ENCODE measurements at regions not wholly inside any gene's neighbourhood (a gene's known extent, or its start where the extent isn't known, plus 50 kb on each side); places are given as distances from the start of the nearest gene placed in this dataset.

DNA sequence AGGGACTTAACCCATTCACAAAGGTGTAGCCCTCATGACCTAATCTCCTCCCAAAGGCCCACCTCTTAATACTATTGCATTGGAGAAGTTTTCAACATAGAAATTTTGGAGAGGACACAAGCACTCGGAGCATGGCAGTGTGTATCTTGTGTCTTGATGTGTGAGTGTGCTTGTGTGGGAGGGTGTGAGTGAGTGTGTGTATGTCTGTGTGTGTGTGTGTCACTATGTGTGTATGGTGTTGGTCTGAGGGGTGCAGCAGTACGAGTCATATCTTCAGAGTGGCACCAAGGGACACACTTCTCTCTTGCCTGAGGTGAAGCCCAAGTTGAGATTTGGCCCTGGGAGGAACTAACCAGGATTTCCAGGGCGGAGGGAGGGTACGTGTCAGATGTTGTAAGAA lies 73.7 kb downstream of the NAV1 start:
- DNase-seq = no peak

GRCh38 chr1:201614262-201615015 lies 75.5 kb downstream of the NAV1 start:
- DNase-seq = no peak

DNA sequence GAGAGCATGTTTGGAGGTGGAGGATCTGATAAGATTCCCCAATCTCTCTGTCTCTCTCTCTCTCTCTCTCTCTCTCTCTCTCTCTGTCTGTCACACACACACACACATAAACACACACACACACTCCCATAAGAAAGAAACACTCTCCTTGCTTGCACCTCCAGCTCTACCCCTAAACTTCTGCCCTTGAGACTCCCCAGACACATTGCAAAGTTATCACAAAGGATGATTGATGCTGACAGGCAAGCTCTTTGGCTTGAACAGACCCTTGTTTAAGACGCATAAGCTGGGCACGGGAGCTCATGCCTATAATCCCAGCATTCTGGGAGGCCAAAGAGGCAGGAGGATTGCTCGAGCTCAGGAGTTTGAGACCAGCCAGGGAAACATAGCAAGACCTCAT lies 78.2 kb downstream of the NAV1 start:
- DNase-seq = no peak

GRCh38 chr1:201618389-201618788 lies 79.5 kb downstream of the NAV1 start:
- no peak for DNase-seq

DNA sequence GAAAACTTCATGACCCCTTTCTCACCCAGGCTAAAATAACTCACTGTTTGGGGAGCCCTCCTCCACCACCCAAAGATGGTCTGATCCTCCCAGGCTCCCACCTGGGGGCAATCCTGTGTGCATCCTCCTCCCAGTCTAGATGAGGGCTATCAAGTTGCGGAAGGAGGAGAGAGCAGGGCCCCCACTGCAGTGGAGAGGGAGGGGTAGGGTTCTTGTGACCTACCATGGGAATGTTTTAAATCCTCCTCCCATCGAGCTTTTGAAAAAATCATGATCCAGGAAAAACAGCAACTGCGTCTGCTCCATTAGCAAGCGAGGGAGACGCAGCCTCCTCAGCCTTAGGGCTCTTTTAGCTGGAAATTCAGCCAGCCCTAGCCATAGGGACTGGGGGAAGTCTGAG lies 80.0 kb downstream of the NAV1 start:
- no peak for DNase-seq

GRCh38 chr1:201619513-201619912 lies 80.6 kb downstream of the NAV1 start:
- no peak for DNase-seq

GRCh38 chr1:201622353-201622752 lies 83.4 kb downstream of the NAV1 start:
- no peak for DNase-seq

GRCh38 chr1:201622824-201623223 lies 83.9 kb downstream of the NAV1 start:
- DNase-seq = no peak

DNA sequence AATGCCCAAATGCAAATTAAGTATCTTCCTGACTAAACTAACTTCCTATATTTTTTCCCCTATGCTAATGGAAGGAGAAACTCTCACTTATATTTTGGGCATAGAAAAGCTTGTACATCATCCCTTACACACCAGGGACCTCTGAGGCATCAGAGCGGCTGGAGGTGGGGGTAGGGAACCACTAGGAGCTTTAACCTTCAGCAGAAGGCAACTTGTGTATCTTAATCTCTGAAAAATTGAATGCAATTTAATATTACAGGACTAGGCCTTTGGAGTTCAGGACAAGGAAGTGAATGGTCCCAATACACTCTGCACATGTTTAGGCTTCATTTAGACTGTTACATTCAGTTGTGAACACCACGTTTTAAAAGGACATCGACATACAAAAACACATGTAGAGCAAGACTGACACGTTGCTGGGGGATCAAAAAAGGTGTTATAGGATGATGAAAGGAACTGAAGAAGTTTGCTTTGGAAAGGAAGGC lies 85.9 kb downstream of the NAV1 start:
- DNase-seq = no peak

DNA sequence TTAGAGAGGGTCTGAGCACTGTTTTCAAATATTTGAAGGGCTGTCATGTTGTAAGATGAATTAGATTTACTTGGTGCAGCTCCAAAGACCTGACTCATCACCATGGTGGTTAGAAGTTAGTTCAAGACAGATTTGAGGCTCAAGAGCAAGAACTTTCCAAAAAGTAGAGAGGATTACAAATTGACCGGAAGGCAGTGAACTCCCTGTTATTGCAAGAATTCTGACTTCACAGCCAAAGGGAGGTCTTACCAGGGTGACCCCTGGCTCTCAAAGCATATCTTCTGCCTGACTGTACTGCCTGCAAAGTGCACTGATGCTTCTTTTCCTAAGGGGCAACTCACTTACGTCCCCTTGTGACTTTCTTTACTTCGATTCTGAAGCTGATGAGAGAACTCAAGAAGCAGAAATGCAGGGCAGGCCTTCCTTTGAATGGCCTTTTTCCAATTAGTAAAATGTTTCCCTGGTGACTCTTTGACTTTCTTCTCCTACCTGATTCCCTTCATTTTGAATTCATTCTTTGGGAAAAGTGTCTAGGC lies 86.4 kb downstream of the NAV1 start:
- no peak for DNase-seq

GRCh38 chr1:201625851-201626251 lies 86.9 kb downstream of the NAV1 start:
- DNase-seq = no peak

DNA sequence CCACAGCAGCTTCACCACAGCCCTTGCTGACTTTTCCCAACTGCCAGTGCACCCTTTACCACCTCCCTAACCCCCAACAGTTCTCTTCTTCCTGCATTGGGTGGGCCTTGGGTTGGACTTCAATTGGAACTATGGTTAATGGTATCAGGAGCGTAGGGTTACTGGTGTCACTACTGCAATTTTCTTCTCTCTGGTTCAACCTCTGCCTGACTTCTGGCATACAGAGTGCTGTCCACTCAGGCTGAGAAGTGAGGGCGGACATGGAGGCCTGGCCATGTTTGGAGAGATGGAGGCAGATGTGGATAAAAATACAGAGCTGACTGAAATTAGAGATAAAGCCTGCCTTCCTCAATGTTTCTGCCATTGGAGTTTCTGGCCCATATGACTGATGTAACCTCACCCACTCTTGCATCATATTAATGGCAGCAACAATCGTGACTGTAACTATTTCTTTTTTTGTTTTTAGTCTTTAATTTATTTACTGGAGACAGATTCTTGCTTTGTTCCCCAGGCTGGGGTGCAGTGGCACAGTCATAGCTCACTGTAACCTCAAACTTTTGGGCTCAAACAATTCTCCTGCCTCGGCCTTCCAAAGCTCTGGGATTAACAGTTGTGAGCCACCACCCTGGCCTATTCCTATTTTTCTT lies 87.8 kb downstream of the NAV1 start:
- DNase-seq = no peak

DNA sequence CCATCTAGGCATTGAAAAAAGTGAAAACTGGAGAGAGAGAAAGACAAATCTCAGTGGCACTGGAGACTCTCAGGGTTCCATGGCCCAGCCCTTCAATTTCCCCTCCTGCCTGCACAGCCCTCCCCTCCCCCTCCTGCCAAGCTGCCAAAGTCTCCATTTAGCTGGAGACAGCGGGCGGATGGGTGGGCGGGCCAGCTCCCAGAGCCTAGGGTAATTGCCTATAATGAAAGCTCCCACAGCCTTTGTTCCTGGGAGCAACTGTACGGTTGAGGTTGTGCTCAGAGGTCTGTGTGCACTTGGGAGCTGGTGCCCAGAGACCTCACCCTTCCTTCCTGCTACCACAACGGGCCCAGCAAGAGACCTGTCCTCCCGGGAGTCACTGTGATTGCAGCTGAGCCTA lies 89.6 kb downstream of the NAV1 start:
- DNase-seq = peak; percentile 89

DNA sequence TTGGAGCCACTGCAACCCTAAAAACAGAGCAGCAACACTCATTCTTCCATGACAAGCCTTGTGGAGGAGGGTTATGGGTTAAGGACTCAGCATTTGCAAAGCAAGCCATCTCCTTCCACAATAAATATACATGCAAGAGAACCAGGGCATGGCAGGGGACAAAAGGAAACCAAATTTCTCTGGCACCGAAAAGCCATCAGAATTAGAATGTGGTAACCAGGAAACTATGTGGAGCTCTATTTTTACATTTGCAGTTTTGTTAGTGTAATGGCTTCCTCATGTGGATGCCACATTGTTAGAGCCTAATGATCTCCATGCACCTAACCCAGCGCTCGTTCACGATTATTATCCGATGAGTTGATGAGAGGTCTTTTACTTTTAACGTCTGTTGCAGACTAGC lies 91.7 kb downstream of the NAV1 start:
- no peak for DNase-seq

DNA sequence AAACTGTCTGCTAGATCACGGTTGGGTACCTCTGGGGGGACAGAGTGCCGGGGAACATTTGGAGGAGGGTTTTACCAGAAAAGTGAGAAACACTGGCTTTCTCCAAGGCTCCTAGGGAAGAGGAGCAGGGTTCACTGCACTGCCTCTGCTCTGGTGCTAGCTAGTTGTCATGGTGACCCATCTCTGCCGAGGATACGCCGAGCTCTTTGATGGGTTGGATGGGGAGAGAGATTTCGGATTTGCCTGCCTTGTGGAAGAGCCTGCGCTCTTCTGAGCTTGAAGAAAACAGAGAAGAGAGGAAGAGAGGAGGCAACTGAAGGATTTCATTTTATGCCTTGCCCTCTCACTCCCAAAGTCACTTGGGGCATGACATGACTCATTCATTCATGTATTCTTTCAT lies 92.1 kb downstream of the NAV1 start:
- DNase-seq = no peak

- no peak for DNase-seq
These were observed 93.5 kb downstream of the NAV1 start for GRCh38 chr1:201632364-201632952.

DNA sequence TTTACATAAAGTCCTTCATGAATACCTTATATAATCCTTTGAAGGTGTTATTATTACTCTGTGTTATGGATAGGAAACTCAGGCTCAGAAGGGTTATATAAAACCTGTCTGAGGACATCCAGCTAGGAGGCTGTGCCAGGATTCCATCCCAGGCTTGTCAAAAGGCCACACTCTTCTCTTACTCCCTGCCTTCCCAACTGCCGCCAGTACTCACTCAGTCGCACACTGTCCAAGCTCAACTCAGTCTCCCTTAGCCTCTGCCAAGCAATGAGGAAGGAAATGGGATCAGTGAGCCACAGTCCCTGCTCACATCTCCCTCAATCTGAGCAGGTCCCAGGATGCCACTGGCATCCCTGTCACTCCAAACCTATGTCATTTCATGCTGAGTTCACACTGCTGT lies 94.4 kb downstream of the NAV1 start:
- no peak for DNase-seq

GRCh38 chr1:201633811-201634210 lies 94.9 kb downstream of the NAV1 start:
- peak; percentile 24 for DNase-seq

DNA sequence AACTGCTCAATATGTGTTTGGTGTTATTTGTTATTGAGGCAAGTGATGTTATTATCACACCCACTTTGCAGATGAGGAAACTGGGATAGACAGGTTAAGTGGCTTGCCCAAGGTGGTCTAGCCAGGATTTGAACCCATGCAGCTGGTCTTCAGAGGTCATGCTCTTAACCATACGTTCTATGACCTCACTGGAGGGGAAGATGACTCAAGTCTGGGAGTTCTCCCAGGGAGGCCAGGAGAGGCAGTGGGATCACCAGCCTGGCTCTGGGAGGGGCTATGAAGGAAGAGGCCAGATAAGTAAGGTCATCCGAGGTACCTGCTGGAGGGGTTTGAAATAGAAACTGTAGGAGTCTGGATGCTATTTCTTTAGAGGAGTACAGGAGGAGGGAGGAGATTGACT lies 95.3 kb downstream of the NAV1 start:
- no peak for DNase-seq

- no peak for DNase-seq
These were observed 97.2 kb downstream of the NAV1 start for GRCh38 chr1:201636097-201636496.

DNA sequence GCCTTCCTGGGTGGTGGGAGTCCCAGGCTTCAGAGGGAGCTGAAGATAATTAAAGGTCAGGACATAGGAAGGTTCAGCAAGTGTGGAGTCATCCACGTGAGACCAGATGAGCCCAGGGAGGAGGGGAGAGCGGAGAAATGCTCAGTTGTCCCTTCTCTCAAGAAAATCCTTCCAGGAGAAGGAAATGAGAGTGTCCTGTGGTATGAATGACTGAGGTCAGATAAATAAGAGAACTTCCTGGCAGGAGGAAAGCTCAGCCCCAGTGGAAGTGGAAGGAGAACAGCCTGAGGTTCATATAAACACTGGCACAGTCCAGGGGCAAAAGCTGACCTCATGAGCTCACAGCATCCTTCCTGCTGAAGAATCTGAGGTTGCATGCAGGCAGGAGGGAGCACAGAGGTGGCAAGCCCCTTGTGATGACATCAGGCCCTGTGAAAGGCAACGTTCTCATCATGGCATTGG lies 97.6 kb downstream of the NAV1 start:
- DNase-seq = no peak

DNA sequence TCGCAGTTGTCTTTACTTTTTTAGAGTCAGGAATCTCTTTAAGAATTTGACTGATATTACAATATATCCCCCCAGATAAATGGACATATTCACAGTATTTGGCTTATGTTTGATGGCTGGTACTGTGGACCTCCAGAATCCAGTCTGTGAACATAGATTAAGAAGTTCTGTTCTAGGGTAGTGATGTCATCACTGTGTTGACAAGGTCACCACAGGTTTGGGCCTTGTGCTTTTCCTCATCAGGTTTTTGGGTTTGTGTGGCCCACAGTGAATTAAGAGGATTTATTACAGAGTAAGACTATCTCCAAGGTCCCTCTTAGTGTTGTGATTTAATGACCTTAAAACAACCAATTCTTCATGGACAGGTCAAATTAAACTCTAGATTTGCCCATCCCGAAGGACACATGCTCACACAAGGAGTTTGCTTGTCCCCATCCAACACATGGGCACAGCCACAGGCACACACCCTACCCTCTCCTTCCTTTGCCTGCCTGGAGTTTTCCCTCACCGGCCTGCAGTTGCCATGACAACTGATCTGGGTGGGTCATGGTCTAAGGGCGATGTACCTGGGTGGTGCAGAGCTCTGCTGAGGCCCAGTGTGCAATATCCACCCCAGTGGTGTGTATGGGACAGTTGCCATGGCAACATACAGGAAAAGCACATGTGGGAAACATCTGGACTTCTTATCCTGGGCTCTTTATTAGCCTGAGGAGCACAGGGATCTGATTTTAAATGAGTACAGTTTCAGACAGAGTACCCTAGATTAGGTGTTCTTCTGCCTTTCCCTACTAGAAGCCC lies 98.6 kb downstream of the NAV1 start:
- DNase-seq = no peak

DNA sequence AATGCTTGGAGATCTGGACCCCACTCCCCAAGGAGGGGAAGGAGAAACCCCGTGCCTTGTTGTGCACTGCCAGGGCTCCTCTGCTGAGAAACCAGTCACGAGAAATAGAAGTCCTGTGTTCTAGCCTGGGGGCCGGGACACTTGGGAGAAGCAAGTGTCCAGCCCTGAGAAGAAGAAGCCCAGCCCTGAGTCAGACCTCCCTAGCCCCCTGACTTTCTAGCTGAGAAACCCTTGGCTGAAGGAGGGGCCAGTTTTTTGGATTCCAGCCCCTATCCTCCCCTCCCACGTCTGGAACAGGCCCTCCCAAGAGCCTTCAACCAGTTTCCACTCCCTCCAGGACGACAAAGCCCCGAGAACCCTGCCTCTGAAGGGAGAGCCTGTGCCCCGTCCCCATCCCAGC lies 100.5 kb downstream of the NAV1 start:
- DNase-seq = no peak
